ENCODE measurements at regions not wholly inside any gene's neighbourhood (a gene's known extent, or its start where the extent isn't known, plus 50 kb on each side); places are given as distances from the start of the nearest gene placed in this dataset.

DNA sequence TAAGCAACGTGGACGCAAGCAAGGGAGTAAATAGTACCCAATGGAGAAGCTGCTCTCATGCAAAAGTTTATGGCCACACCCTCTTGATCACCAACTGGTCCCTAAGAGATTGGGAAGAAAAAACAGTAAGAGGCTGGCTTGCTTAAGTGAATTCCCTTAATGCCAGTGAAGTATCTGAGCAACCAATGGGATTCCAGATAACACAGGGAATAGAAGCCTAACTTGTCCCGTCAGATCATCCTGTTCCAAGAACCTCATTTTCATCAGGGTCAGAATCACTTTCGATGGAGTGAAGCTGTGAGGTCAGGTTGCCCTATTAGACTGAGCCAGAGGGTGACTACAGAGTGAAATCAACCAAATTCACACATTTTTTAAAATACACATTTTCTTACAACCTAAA lies 104.3 kb downstream of the CD47 start:
- DNase-seq (ENCODE audit: low read depth), result no peak
- H3K4me3 ChIP-seq (ENCODE audit: low read depth, low read length), result no peak overlapping the region
- TF ChIP-seq, protein P1, sequence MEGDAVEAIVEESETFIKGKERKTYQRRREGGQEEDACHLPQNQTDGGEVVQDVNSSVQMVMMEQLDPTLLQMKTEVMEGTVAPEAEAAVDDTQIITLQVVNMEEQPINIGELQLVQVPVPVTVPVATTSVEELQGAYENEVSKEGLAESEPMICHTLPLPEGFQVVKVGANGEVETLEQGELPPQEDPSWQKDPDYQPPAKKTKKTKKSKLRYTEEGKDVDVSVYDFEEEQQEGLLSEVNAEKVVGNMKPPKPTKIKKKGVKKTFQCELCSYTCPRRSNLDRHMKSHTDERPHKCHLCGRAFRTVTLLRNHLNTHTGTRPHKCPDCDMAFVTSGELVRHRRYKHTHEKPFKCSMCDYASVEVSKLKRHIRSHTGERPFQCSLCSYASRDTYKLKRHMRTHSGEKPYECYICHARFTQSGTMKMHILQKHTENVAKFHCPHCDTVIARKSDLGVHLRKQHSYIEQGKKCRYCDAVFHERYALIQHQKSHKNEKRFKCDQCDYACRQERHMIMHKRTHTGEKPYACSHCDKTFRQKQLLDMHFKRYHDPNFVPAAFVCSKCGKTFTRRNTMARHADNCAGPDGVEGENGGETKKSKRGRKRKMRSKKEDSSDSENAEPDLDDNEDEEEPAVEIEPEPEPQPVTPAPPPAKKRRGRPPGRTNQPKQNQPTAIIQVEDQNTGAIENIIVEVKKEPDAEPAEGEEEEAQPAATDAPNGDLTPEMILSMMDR (IDR thresholded peaks at IDR 0.05; ENCODE audit: low read depth, low read length, missing control alignments), result no peak
- in situ Hi-C loops (cut with HindIII; ENCODE audit: low sequenced_read_pairs), result no loop called here

DNA sequence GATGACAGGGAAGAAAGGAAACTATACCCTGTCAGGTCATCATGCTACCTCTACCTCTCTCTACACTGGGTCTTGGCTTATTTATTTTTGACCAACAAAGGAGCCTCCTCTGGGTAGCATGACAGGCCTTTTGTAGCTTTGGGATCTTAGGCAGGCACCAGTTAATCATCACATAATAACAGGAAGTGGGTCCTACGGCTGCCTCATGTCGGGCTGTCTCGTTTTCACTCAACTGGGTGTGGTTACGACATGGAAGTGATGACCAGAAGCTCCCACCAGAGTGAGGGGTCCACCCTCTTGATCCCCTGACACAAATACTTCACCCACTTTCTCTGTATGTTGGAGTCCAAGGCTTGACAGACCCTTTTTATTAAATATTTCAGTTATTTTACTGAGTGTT lies 105.3 kb downstream of the CD47 start:
- in situ Hi-C loops (cut with HindIII; ENCODE audit: low sequenced_read_pairs), result no loop called here
- H3K4me3 ChIP-seq (ENCODE audit: low read depth, low read length), result no peak overlapping the region
- DNase-seq (ENCODE audit: low read depth), result no peak
- TF ChIP-seq, protein P1 (IDR thresholded peaks at IDR 0.05; ENCODE audit: low read depth, low read length, missing control alignments), result no peak

DNA sequence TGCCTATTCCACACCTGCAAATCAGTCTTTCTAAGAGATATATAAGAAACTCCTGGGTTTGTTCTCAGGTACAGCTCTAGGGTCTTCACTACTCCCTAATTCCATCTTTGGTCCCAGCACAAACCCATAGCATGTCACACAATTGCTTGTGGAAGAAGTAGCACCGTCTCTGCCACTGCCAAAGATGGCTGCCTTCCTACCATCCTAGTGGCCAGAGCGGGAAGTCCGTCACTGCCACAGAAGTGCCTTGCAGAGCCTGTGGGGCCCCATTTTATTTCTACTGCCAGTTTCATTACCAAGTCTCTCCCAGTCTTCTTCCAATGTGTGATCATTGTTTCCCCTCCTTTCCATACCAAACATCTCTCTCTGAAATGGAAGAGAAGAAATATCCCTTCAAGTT lies 107.6 kb downstream of the CD47 start:
- in situ Hi-C loops (cut with HindIII; ENCODE audit: low sequenced_read_pairs), result no loop called here
- H3K4me3 ChIP-seq (ENCODE audit: low read depth, low read length), result no peak overlapping the region
- TF ChIP-seq, protein P1 (IDR thresholded peaks at IDR 0.05; ENCODE audit: low read depth, low read length, missing control alignments), result no peak
- no peak for DNase-seq (ENCODE audit: low read depth)

DNA sequence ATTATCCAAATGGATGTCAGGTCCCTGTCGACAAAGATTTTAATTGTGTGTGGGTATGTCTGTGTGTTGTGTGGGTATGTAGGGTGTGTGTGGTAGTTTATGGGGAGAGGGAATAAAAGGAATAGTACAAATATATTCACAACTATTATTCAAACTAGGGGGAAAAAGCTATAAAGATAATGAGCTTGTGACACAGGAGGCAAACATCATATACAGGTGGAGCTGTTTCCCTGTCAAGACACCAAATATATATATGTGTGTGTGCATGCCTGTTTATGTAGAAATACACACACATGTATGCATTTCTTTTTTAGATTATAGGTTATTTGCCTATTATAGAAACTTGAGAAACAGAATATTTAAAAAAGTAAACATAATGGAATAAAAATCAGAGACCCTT lies 108.7 kb downstream of the CD47 start:
- in situ Hi-C loops (cut with HindIII; ENCODE audit: low sequenced_read_pairs), result no loop called here
- TF ChIP-seq, protein P1 (IDR thresholded peaks at IDR 0.05; ENCODE audit: low read depth, low read length, missing control alignments), result no peak
- H3K4me3 ChIP-seq (ENCODE audit: low read depth, low read length), result no peak overlapping the region
- DNase-seq (ENCODE audit: low read depth), result no peak

DNA sequence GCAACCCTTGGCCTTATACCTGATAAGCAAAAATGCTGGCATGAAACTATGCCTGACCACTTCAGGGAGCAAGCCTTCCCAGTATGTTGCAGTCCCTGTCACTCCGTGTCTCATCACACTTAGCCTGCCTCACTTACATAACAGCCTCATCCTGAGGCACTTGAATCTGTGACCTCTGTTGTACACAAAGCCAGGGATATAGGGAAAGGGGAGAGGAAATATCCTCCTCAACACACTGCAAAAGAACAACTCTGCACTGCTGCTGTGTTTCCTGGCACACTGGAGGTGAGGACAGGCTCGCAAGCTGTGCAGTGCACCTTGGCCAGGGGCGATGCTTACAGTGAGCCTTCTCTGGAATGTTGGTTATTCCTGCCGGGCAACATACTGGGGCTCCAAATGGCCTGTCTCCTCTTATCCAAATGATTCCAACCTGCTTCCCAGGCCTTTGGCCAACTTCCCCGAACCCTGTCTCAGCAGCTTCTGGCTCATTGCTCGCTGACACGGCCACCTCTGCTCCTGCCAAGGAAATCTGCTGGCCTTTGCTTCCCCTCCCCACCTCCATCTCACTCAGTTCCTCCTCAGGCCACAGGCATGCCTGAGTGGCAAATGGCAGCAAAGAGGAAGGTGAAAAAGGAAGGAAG lies 109.2 kb downstream of the CD47 start:
- no peak for DNase-seq (ENCODE audit: low read depth)
- TF ChIP-seq, protein P1 (IDR thresholded peaks at IDR 0.05; ENCODE audit: low read depth, low read length, missing control alignments), result no peak
- no peak overlapping the region for H3K4me3 ChIP-seq (ENCODE audit: low read depth, low read length)
- in situ Hi-C loops (cut with HindIII; ENCODE audit: low sequenced_read_pairs), result no loop called here

DNA sequence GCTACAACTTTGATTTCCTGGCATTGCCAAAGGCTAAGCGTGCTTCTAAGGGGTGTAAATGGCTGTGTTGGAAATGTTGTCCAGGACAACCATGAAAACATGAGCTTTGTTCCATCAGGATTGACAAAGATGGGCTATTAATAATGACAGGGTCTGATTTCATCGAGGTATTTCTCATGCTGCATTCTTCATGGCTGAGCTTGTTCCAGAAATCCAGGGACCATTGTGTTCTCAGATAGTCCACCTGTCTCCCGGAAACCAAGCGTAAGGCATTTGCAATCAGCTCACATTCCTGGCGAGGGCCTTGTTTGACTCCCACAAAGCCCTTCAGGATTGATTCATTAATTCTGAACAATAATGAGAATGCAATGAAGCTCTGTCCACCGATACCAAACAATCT lies 111.3 kb downstream of the CD47 start:
- H3K4me3 ChIP-seq (ENCODE audit: low read depth, low read length), result no peak overlapping the region
- DNase-seq (ENCODE audit: low read depth), result no peak
- in situ Hi-C loops (cut with HindIII; ENCODE audit: low sequenced_read_pairs), result no loop called here
- TF ChIP-seq, protein P1 (IDR thresholded peaks at IDR 0.05; ENCODE audit: low read depth, low read length, missing control alignments), result no peak

Measured in astrocyte of the cerebellum (primary cell).